Trophoblast cell (in vitro differentiated cells and primary cell): ENCODE measurements at regions not wholly inside any gene's neighbourhood (a gene's known extent, or its start where the extent isn't known, plus 50 kb on each side); places are given as distances from the start of the nearest gene placed in this dataset.

ENCODE experiments used
- DNase-seq, 2 donors: peaks; one replicate each; pipeline ENCODE4 v3.0.0-alpha.2; 2016
- H2AFZ ChIP-seq: 2 replicates; pipeline ENCODE4 v1.6.1; 2013; ENCODE audit warnings: low read length, moderate library complexity, mild to moderate bottlenecking; ENCODE audit not compliant: insufficient read depth, poor library complexity
- H2AK5ac ChIP-seq: 2 replicates; pipeline ENCODE4 v1.6.1; 2013; ENCODE audit warnings: mild to moderate bottlenecking, low read length
- H2BK120ac ChIP-seq: 2 replicates; pipeline ENCODE4 v1.6.1; 2013; ENCODE audit warnings: low read length, mild to moderate bottlenecking, moderate library complexity; ENCODE audit not compliant: insufficient read depth, poor library complexity
- H2BK12ac ChIP-seq: 2 replicates; pipeline ENCODE4 v1.6.1; 2013; ENCODE audit warnings: mild to moderate bottlenecking, low read length, moderate library complexity
- H2BK5ac ChIP-seq: 2 replicates; pipeline ENCODE4 v1.6.1; 2013; ENCODE audit warnings: low read length, low read depth, moderate library complexity, mild to moderate bottlenecking; ENCODE audit not compliant: poor library complexity
- H3K14ac ChIP-seq: 2 replicates; pipeline ENCODE4 v1.6.1; 2013; ENCODE audit warnings: mild to moderate bottlenecking, low read length
- H3K18ac ChIP-seq: 2 replicates; pipeline ENCODE4 v1.6.1; 2013; ENCODE audit warnings: mild to moderate bottlenecking, low read length
- H3K23ac ChIP-seq: 2 replicates; pipeline ENCODE4 v1.6.1; 2013; ENCODE audit warnings: low read length
- H3K27ac ChIP-seq: 2 replicates; pipeline ENCODE4 v1.5.1; 2013; ENCODE audit warnings: low read depth, mild to moderate bottlenecking, inconsistent platforms, low read length, moderate library complexity
- H3K27me3 ChIP-seq: 2 replicates; pipeline ENCODE4 v1.6.1; 2013; ENCODE audit warnings: inconsistent platforms, mild to moderate bottlenecking, low read length, moderate library complexity; ENCODE audit not compliant: insufficient read depth
- H3K36me3 ChIP-seq, 2 experiments: 1 replicate in 1 of 2; 2 replicates in 1 of 2; pipeline ENCODE4 v1.6.1; 2013; ENCODE audit warnings: low read length in 2 of 2, mild to moderate bottlenecking in 2 of 2, moderate library complexity in 1 of 2; ENCODE audit not compliant: insufficient read depth in 2 of 2, control insufficient read depth in 1 of 2
- H3K4ac ChIP-seq: 2 replicates; pipeline ENCODE4 v1.6.1; 2013; ENCODE audit warnings: low read depth, mild to moderate bottlenecking, low read length, moderate library complexity
- H3K4me1 ChIP-seq, 2 experiments: 1 replicate in 1 of 2; 2 replicates in 1 of 2; pipeline ENCODE4 v1.6.1; 2013; ENCODE audit warnings: low read length in 2 of 2, mild to moderate bottlenecking in 2 of 2, moderate library complexity in 1 of 2; ENCODE audit not compliant: insufficient read depth in 2 of 2, control insufficient read depth in 1 of 2
- H3K4me2 ChIP-seq: 2 replicates; pipeline ENCODE4 v1.6.1; 2013; ENCODE audit warnings: inconsistent platforms, mild to moderate bottlenecking, low read length, moderate library complexity
- H3K4me3 ChIP-seq: 2 replicates; pipeline ENCODE4 v1.5.1; 2013; ENCODE audit warnings: mild to moderate bottlenecking, low read depth, low read length, inconsistent platforms
- H3K79me1 ChIP-seq: one replicate; pipeline ENCODE4 v1.6.1; 2013; ENCODE audit warnings: low read length
- H3K79me2 ChIP-seq: 2 replicates; pipeline ENCODE4 v1.6.1; 2013; ENCODE audit warnings: low read length, mild to moderate bottlenecking; ENCODE audit not compliant: control insufficient read depth, insufficient read depth, poor library complexity
- H3K9ac ChIP-seq: 2 replicates; pipeline ENCODE4 v1.6.1; 2013; ENCODE audit warnings: mild to moderate bottlenecking, low read length
- H3K9me3 ChIP-seq: 2 replicates; pipeline ENCODE4 v1.6.1; 2013; ENCODE audit warnings: low read depth, mild to moderate bottlenecking, control low read depth, inconsistent platforms, low read length; ENCODE audit not compliant: insufficient read depth
- H4K12ac ChIP-seq: 2 replicates; pipeline ENCODE4 v1.6.1; 2013; ENCODE audit warnings: low read depth, mild to moderate bottlenecking, low read length, moderate library complexity
- H4K8ac ChIP-seq: 2 replicates; pipeline ENCODE4 v1.6.1; 2013; ENCODE audit warnings: low read depth, mild to moderate bottlenecking, low read length, moderate library complexity
- H4K91ac ChIP-seq: one replicate; pipeline ENCODE4 v1.6.1; 2013; ENCODE audit warnings: low read depth, mild to moderate bottlenecking, low read length, moderate library complexity
- WGBS: extraction: QIAGEN DNeasy Blood & Tissue Kit; methylation state at CpG from one replicate; pipeline ENCODE4 v1.1.7; 2013; ENCODE audit warnings: missing lambda C conversion rate; ENCODE audit not compliant: insufficient read length, insufficient coverage; ENCODE audit errors: extremely low coverage; 5-methylcytosine and 5-hydroxymethylcytosine counted together

- Histone ChIP-seq H4K12ac (no peak overlapping the region), H3K4ac (no peak overlapping the region), H3K27ac (no peak overlapping the region), H3K4me2 (no peak overlapping the region), H2AFZ (no peak overlapping the region), H3K9ac (no peak overlapping the region), H4K91ac (no peak overlapping the region), H3K4me3 (no peak overlapping the region), H3K9me3 (peaks cover 3% of the 10 kb centered on the region), H3K79me2 (no peaks in the 10 kb centered on the region), H4K8ac (no peak overlapping the region), H3K79me1 (no peaks in the 10 kb centered on the region), H2BK120ac (no peak overlapping the region), H2BK5ac (no peak overlapping the region), H2AK5ac (no peak overlapping the region), H3K18ac (no peak overlapping the region), H2BK12ac (no peak overlapping the region), H3K36me3 (no peaks in the 10 kb centered on the region), H3K27me3 (no peaks in the 10 kb centered on the region), H3K4me1 (no peaks in the 10 kb centered on the region), H3K23ac (no peak overlapping the region), H3K14ac (no peak overlapping the region)
- DNase-seq: peak; percentile 34 to 40
- no CpG with 5 or more reads among the region's 10 CpGs for WGBS
These were observed 425.8 kb upstream of the AUTS2 start for GRCh38 chr7:69172357-69173077.

- H3K79me1 ChIP-seq: no peaks in the 10 kb centered on the region
- H3K9me3 ChIP-seq: peaks cover 3% of the 10 kb centered on the region
- no peak overlapping the region for H3K4me2 ChIP-seq
- H3K79me2 ChIP-seq: no peaks in the 10 kb centered on the region
- DNase-seq: no peak
- no peak overlapping the region for H3K4ac ChIP-seq
- H4K8ac ChIP-seq: no peak overlapping the region
- no peak overlapping the region for H2AK5ac ChIP-seq
- H4K12ac ChIP-seq: no peak overlapping the region
- no peak overlapping the region for H2AFZ ChIP-seq
- no peak overlapping the region for H4K91ac ChIP-seq
- H3K36me3 ChIP-seq: no peaks in the 10 kb centered on the region
- H2BK12ac ChIP-seq: no peak overlapping the region
- H3K23ac ChIP-seq: no peak overlapping the region
- no peak overlapping the region for H3K4me3 ChIP-seq
- H3K18ac ChIP-seq: no peak overlapping the region
- H3K4me1 ChIP-seq: no peaks in the 10 kb centered on the region
- no peak overlapping the region for H3K9ac ChIP-seq
- no peak overlapping the region for H2BK120ac ChIP-seq
- H3K27ac ChIP-seq: no peak overlapping the region
- no CpG with 5 or more reads among the region's 4 CpGs for WGBS
- H2BK5ac ChIP-seq: no peak overlapping the region
- H3K14ac ChIP-seq: no peak overlapping the region
- H3K27me3 ChIP-seq: no peaks in the 10 kb centered on the region
These were observed 424.9 kb upstream of the AUTS2 start for GRCh38 chr7:69173341-69173740.

GRCh38 chr7:69173846-69174245 is 424.4 kb upstream of the AUTS2 start:
- WGBS: no CpG with 5 or more reads among the region's 1 CpG
- no peaks in the 10 kb centered on the region for H3K27me3 ChIP-seq

GRCh38 chr7:69176841-69177240 is 421.4 kb upstream of the AUTS2 start:
- H3K4me3 ChIP-seq: no peak overlapping the region
- H2BK12ac ChIP-seq: no peak overlapping the region
- H2AFZ ChIP-seq: no peak overlapping the region
- H4K8ac ChIP-seq: no peak overlapping the region
- WGBS: no CpG with 5 or more reads among the region's 2 CpGs
- H3K27me3 ChIP-seq: no peaks in the 10 kb centered on the region
- no peak overlapping the region for H2BK120ac ChIP-seq
- no peaks in the 10 kb centered on the region for H3K79me2 ChIP-seq
- H3K18ac ChIP-seq: no peak overlapping the region
- H3K27ac ChIP-seq: no peak overlapping the region
- H3K79me1 ChIP-seq: no peaks in the 10 kb centered on the region
- no peaks in the 10 kb centered on the region for H3K4me1 ChIP-seq
- no peak overlapping the region for H3K14ac ChIP-seq
- no peak overlapping the region for H3K4ac ChIP-seq
- no peak overlapping the region for H2BK5ac ChIP-seq
- H3K4me2 ChIP-seq: no peak overlapping the region
- H3K23ac ChIP-seq: no peak overlapping the region
- no peak overlapping the region for H3K9ac ChIP-seq
- peaks cover 3% of the 10 kb centered on the region for H3K9me3 ChIP-seq
- H4K12ac ChIP-seq: no peak overlapping the region
- no peaks in the 10 kb centered on the region for H3K36me3 ChIP-seq
- no peak overlapping the region for H4K91ac ChIP-seq
- no peak overlapping the region for H2AK5ac ChIP-seq
- no peak for DNase-seq

More at GRCh38 chr7:69173846-69174245, 424.4 kb upstream of the AUTS2 start:
- Histone ChIP-seq H3K36me3 (no peaks in the 10 kb centered on the region), H3K79me1 (no peaks in the 10 kb centered on the region), H3K4me1 (no peaks in the 10 kb centered on the region), H2BK12ac (no peak overlapping the region), H2AK5ac (no peak overlapping the region), H3K9me3 (peaks cover 3% of the 10 kb centered on the region), H3K27ac (no peak overlapping the region), H4K91ac (no peak overlapping the region), H3K9ac (no peak overlapping the region), H3K4me2 (no peak overlapping the region), H3K14ac (no peak overlapping the region), H3K79me2 (no peaks in the 10 kb centered on the region), H3K23ac (no peak overlapping the region), H2BK5ac (no peak overlapping the region), H2AFZ (no peak overlapping the region), H2BK120ac (no peak overlapping the region), H3K18ac (no peak overlapping the region), H3K4ac (no peak overlapping the region), H3K4me3 (no peak overlapping the region), H4K8ac (no peak overlapping the region), H4K12ac (no peak overlapping the region)
- DNase-seq: no peak
